ENCODE measurements at regions not wholly inside any gene's neighbourhood (a gene's known extent, or its start where the extent isn't known, plus 50 kb on each side); places are given as distances from the start of the nearest gene placed in this dataset.

- TF ChIP-seq POLR2A (IDR thresholded peaks at IDR 0.05), result no peak
- TF ChIP-seq CTCF (IDR thresholded peaks at IDR 0.05), result no peak
These were observed 576.3 kb downstream of the BRD1 start for GRCh38 chr22:49251371-49251770.

Data from adrenal gland (tissue), 5 donors.